Ishikawa (cell line): ENCODE measurements at regions not wholly inside any gene's neighbourhood (a gene's known extent, or its start where the extent isn't known, plus 50 kb on each side); places are given as distances from the start of the nearest gene placed in this dataset.

ENCODE experiments used
- CEBPB ChIP-seq: IDR thresholded peaks from 2 replicates; pipeline ENCODE4 v1.6.1; 2012
- EP300 ChIP-seq: IDR thresholded peaks from 2 replicates; pipeline ENCODE4 v1.6.1; 2012; ENCODE audit warnings: borderline replicate concordance
- FOXM1 ChIP-seq: IDR thresholded peaks from 2 replicates; pipeline ENCODE4 v1.6.1; 2012; ENCODE audit warnings: low read depth, borderline replicate concordance
- RAD21 ChIP-seq: IDR thresholded peaks from 2 replicates; pipeline ENCODE4 v1.6.1; 2012; ENCODE audit warnings: low read depth
- REST ChIP-seq: IDR thresholded peaks from 2 replicates; pipeline ENCODE4 v1.6.1; 2012; ENCODE audit warnings: low read depth, mild to moderate bottlenecking
- TAF1 ChIP-seq: IDR thresholded peaks from 2 replicates; pipeline ENCODE4 v1.6.1; 2012; ENCODE audit warnings: low read depth, mild to moderate bottlenecking
- TCF12 ChIP-seq: IDR thresholded peaks from 2 replicates; pipeline ENCODE4 v1.6.1; 2012; ENCODE audit warnings: low read depth
- TEAD4 ChIP-seq: IDR thresholded peaks from 2 replicates; pipeline ENCODE4 v1.6.1; 2012
- YY1 ChIP-seq: IDR thresholded peaks from 2 replicates; pipeline ENCODE4 v1.6.1; 2012; ENCODE audit warnings: low read depth

- TF ChIP-seq REST (no peak), TAF1 (no peak), TEAD4 (no peak), FOXM1 (no peak), TCF12 (no peak), YY1 (no peak), EP300 (no peak), RAD21 (no peak), CEBPB (no peak)
Observed at GRCh38 chr5:164597293-164597900, 1092.0 kb downstream of the MAT2B start.
